GM18526 (cell line): ENCODE measurements at regions not wholly inside any gene's neighbourhood (a gene's known extent, or its start where the extent isn't known, plus 50 kb on each side); places are given as distances from the start of the nearest gene placed in this dataset.

ENCODE experiments used
- POLR2A ChIP-seq: IDR thresholded peaks from 3 replicates; pipeline ENCODE4 v1.6.1; 2011; ENCODE audit not compliant: insufficient read length; ENCODE audit errors: extremely low read depth

- TF ChIP-seq POLR2A: no peak
These were observed 194.2 kb upstream of the PKDCC start for GRCh38 chr2:41853427-41854191.

- no peak for TF ChIP-seq POLR2A
These were observed 193.6 kb upstream of the PKDCC start for GRCh38 chr2:41854227-41854626.

- no peak for TF ChIP-seq POLR2A
These were observed 190.9 kb upstream of the PKDCC start for GRCh38 chr2:41856946-41857345.

DNA sequence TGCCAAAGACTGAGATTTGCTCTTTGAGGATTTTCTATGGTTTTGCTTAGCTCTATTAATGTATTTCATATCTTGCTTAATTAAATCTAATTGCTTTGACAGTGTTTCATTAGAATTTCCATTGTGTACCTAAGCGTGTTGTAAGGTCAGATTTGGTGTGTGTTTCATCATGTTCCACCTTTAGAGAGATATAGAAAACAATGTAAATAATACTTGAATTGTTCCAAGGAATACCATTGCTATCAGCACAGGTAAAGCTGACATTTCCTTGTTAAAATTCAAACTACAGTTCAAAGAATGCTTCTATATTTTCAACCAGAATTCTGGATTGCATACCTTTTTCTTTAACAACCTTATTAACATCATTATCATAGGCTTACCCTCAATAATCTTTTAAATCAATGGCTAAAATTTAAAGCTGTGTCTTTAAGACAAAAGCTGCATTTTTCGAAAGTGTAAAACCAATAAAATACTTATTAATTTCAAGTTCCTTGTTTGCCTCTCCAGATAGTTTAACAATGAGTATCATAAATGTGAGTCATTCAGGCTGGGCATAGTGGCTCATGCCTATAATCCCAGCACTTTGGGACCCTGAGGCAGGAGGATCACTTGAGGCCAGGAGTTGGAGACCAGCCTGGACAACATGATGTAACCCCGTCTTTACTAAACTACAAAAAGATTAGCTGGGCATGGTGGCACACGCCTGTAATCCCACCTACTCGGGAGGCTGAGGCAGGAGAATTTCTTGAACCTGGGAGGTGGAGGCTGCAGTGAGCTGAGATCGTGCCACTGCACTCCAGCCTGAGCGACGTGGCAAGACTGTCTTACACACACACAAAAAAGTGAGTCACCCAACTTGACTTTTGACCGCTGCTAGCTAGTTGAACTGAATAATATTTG is 188.0 kb upstream of the PKDCC start:
- TF ChIP-seq POLR2A: no peak

- TF ChIP-seq POLR2A: no peak
These were observed 184.8 kb upstream of the PKDCC start for GRCh38 chr2:41863062-41863461.

DNA sequence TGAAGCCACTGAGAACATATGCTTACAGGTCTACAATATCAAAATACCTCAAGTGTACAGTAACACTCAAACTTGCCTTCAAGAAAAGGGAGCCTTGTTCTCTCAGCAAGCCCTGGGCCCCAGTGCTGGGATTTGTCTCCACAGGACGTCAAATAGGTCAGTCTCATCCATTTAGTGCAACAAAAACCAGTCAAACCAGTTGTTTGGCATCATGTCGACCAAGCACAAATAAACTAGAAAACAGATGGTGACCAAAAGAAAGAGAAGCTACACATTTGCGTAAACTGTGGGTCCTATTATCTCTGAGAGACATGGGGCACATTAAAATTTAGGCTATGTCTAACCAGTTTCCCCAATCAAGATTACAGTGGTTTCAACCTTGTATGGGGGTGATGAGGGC is 182.6 kb upstream of the PKDCC start:
- TF ChIP-seq POLR2A: no peak

DNA sequence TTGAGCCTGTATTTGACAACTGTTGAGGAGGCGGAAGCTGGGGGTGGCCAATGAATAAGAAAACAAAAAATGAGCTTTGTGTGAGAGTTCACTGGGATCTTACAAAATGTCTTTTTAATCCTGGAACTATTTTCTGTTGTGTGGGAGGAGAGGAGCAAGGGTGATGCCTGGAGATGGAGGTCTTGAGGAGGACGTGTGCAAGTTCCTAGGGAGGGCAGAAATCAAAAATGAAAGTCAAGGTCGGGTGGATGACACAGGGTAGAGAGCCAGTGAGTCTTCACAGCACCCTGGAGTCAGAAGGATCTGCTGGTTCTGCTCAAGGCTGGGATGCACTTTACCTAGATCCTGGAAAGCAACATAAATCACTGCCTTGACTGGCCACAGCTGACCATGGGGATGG is 180.3 kb upstream of the PKDCC start:
- no peak for TF ChIP-seq POLR2A

DNA sequence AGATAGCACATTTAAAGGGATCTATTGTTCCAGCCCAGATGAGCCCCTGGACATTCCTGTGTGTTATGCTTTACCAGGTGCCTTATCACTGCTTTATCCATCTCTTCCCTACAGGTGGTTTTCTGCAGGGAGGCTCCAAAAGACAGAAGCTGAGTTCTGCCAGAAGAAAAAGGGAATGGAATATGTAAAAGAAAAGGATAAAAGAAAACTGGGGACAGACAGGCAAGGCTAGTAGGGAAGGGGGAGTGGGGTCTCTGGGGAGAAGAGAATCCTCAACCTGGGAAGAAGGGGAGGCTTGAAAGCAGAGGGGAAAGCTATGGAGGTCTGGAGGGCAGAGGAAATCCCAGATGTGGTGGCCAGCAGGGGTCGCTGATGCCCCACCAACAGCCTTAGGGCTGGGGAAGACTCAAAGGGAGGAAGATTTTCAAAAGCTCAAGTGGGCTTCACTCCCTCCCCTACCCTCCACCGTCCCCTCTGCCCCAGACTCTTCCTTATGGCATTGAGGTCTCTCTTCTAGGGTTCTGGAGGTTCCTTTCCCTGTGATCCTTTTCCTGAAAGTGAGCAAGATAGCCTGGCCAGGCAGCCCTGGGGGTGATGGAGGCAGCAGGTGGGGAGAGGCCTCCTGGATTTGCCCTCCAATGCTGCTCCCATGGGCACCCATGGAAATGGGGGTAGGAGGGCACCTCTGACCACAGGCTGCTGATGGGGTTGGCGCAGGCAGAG is 178.1 kb upstream of the PKDCC start:
- TF ChIP-seq POLR2A: no peak

- TF ChIP-seq POLR2A: no peak
These were observed 177.6 kb upstream of the PKDCC start for GRCh38 chr2:41870265-41870585.

DNA sequence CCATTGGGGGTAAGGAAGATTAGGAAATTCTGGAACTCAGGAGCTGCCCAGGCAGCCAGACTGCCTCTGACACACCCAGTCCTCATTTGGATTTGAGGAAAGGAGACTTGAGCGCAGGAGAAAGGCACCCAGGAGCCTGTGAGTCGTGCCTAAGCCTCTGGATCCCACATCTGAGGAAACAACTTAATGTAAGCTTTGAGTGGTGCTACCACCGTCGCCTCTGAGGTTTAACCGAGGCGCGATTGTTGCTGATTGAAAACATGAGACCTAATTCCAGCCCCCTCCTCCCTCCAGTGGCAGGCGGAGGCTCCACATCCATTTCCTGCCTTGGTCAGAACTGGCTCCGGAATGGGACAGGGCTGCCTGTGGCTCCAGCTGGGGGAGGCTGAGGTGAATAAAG is 176.7 kb upstream of the PKDCC start:
- TF ChIP-seq POLR2A: no peak

GRCh38 chr2:41872646-41873045 is 175.2 kb upstream of the PKDCC start:
- no peak for TF ChIP-seq POLR2A

- no peak for TF ChIP-seq POLR2A
These were observed 174.5 kb upstream of the PKDCC start for GRCh38 chr2:41873102-41874031.

DNA sequence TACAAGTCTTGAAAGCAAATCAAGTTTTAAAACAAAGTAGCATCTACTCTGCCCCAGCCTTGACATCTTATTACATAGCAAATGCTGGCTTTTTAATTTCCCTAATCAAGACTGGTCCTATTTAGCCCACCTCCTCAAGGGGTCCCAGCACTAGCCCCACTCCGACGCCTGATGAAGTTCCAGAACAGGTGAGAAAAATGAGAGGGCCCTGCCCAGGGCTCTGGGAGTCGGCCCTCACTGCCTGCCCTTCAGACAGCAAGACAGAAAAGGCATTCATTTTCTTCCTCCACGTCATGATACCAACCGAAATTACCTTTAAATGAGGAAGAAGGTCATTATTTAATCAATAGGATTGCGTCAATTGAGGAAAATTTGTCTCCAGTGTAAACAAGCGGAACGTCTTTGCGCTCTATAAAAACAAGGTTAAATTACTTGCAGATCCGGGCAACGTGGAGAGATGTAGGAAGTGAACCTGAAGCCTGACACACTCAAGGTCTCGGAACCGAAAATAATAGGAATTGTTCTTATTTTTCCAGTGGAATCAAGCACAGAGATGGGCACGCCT is 170.6 kb upstream of the PKDCC start:
- TF ChIP-seq POLR2A: no peak

DNA sequence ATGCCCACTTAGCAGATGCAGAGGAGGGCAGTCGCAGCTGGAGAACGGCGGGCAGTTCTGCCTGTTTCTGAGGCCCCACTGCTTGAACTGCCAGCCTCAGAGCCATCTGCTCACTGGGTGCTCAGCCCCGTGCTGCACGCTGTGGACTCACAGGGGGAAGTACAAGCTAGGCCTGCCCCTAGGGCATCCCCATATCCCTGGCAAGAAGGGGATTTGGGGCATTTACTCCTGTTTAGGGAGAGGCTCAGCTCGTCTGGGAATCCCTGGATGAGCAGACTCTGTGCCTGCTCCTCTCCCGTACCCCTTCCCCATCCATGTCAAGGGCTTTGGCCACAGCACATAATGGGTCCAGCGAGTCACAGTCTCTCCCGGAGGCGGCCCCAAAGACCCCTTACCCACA is 169.8 kb upstream of the PKDCC start:
- no peak for TF ChIP-seq POLR2A

GRCh38 chr2:41878716-41879234 is 169.0 kb upstream of the PKDCC start:
- no peak for TF ChIP-seq POLR2A
